B cell (primary cell): ENCODE measurements at regions not wholly inside any gene's neighbourhood (a gene's known extent, or its start where the extent isn't known, plus 50 kb on each side); places are given as distances from the start of the nearest gene placed in this dataset.

Source experiments
- CTCF ChIP-seq: fragments of 200-600 bp; IDR thresholded peaks from one replicate; pipeline ENCODE4 v1.8.0; 2022; ENCODE audit warnings: antibody characterized with exemption, mild to moderate bottlenecking
- EZH2 ChIP-seq: IDR thresholded peaks from 2 replicates; pipeline ENCODE4 v1.6.1; 2012; ENCODE audit warnings: borderline replicate concordance, low read depth, mild to moderate bottlenecking, moderate library complexity, low read length; ENCODE audit not compliant: insufficient read depth, poor library complexity, severe bottlenecking

- TF ChIP-seq CTCF (no peak), EZH2 (no peak)
Measured at GRCh38 chr4:138312536-138312911, 70.4 kb upstream of the SLC7A11 start.
